ENCODE measurements at regions not wholly inside any gene's neighbourhood (a gene's known extent, or its start where the extent isn't known, plus 50 kb on each side); places are given as distances from the start of the nearest gene placed in this dataset.

GRCh38 chr10:53430974-53431373 lies 658.4 kb upstream of the MBL2 start:
- Histone ChIP-seq H3K9me3 (no peaks in the 10 kb centered on the region), H3K27me3 (replicated peaks; ENCODE audit: control insufficient read depth, insufficient read depth, low read length) (no peaks in the 10 kb centered on the region), H3K4me1 (no peaks in the 10 kb centered on the region), H3K36me3 (ENCODE audit: control insufficient read depth, insufficient read depth, low read length) (no peaks in the 10 kb centered on the region), H3K4me3 (ENCODE audit: low read depth, low read length) (no peak overlapping the region)
- intact Hi-C loops (cut with micrococcal nuclease; ENCODE audit: unreplicated experiment) = loop anchor here (10.0 kb wide), 1 partner anchor 616 kb away; no protein-coding TSS in a partner anchor
- Mint-ChIP-seq H3K36me3 (ENCODE audit: insufficient read depth, unreplicated experiment) (no peaks in the 10 kb centered on the region), H3K4me3 (ENCODE audit: unreplicated experiment) (no peak overlapping the region), H3K4me1 (ENCODE audit: low read depth, unreplicated experiment) (no peaks in the 10 kb centered on the region), H3K9me3 (ENCODE audit: unreplicated experiment) (no peaks in the 10 kb centered on the region), H3K27me3 (ENCODE audit: insufficient read depth, unreplicated experiment) (peaks cover 14% of the 10 kb centered on the region), H3K27ac (ENCODE audit: unreplicated experiment) (no peak overlapping the region)
- ChIA-PET POLR2A (no interaction called here), CTCF (no interaction called here)
- no peak for TF ChIP-seq CTCF (IDR thresholded peaks at IDR 0.05; ENCODE audit: insufficient read depth in 1 of 2, low read depth in 1 of 2, low read length in 1 of 2, severe bottlenecking in 1 of 2, unreplicated experiment in 1 of 2)
- no TSS peak for BruUV-seq (replicated peaks)
- DNase-seq = no peak

GRCh38 chr10:53430127-53430891 lies 657.7 kb upstream of the MBL2 start:
- POLR2A ChIA-PET = no interaction called here
- no peaks in the 10 kb centered on the region for H3K9me3 Mint-ChIP-seq (ENCODE audit: unreplicated experiment)
- no TSS peak for BruUV-seq (replicated peaks)
- Histone ChIP-seq H3K9me3 (no peaks in the 10 kb centered on the region), H3K4me1 (no peaks in the 10 kb centered on the region), H3K27me3 (replicated peaks; ENCODE audit: control insufficient read depth, insufficient read depth, low read length) (no peaks in the 10 kb centered on the region), H3K36me3 (ENCODE audit: control insufficient read depth, insufficient read depth, low read length) (no peaks in the 10 kb centered on the region), H3K4me3 (ENCODE audit: low read depth, low read length) (no peak overlapping the region)
- H3K27me3 Mint-ChIP-seq (ENCODE audit: insufficient read depth, unreplicated experiment) = peaks cover 14% of the 10 kb centered on the region
- CTCF ChIA-PET = no interaction called here
- H3K4me1 Mint-ChIP-seq (ENCODE audit: low read depth, unreplicated experiment) = no peaks in the 10 kb centered on the region
- H3K4me3 Mint-ChIP-seq (ENCODE audit: unreplicated experiment) = no peak overlapping the region
- H3K27ac Mint-ChIP-seq (ENCODE audit: unreplicated experiment) = no peak overlapping the region
- TF ChIP-seq CTCF (IDR thresholded peaks at IDR 0.05; ENCODE audit: insufficient read depth in 1 of 2, low read depth in 1 of 2, low read length in 1 of 2, severe bottlenecking in 1 of 2, unreplicated experiment in 1 of 2) = no peak
- intact Hi-C loops (cut with micrococcal nuclease; ENCODE audit: unreplicated experiment) = loop anchor here (10.0 kb wide), 1 partner anchor 616 kb away; no protein-coding TSS in a partner anchor
- no peak for DNase-seq
- H3K36me3 Mint-ChIP-seq (ENCODE audit: insufficient read depth, unreplicated experiment) = no peaks in the 10 kb centered on the region

GRCh38 chr10:53422223-53422888 lies 649.8 kb upstream of the MBL2 start:
- Histone ChIP-seq H3K9me3 (no peaks in the 10 kb centered on the region), H3K4me1 (no peaks in the 10 kb centered on the region), H3K27me3 (replicated peaks; ENCODE audit: control insufficient read depth, insufficient read depth, low read length) (no peaks in the 10 kb centered on the region; the same call in none of the 2 replicates), H3K36me3 (ENCODE audit: control insufficient read depth, insufficient read depth, low read length) (no peaks in the 10 kb centered on the region), H3K4me3 (ENCODE audit: low read depth, low read length) (no peak overlapping the region)
- ChIA-PET POLR2A (no interaction called here), CTCF (interaction anchor here (0.7 kb wide), 1 partner anchor 212 kb away, joined by 10 read pairs; no protein-coding TSS in a partner anchor)
- H3K27me3 Mint-ChIP-seq (ENCODE audit: insufficient read depth, unreplicated experiment) = peaks cover 2% of the 10 kb centered on the region
- H3K4me1 Mint-ChIP-seq (ENCODE audit: low read depth, unreplicated experiment) = no peaks in the 10 kb centered on the region
- no peaks in the 10 kb centered on the region for H3K36me3 Mint-ChIP-seq (ENCODE audit: insufficient read depth, unreplicated experiment)
- H3K27ac Mint-ChIP-seq (ENCODE audit: unreplicated experiment) = no peak overlapping the region
- peak in 1 of 2 experiments; percentile 12 for TF ChIP-seq CTCF (IDR thresholded peaks at IDR 0.05; ENCODE audit: insufficient read depth in 1 of 2, low read depth in 1 of 2, low read length in 1 of 2, severe bottlenecking in 1 of 2, unreplicated experiment in 1 of 2)
- no peak for DNase-seq
- no TSS peak for BruUV-seq (replicated peaks)
- intact Hi-C loops (cut with micrococcal nuclease; ENCODE audit: unreplicated experiment) = no loop called here
- H3K4me3 Mint-ChIP-seq (ENCODE audit: unreplicated experiment) = no peak overlapping the region
- H3K9me3 Mint-ChIP-seq (ENCODE audit: unreplicated experiment) = peaks cover 3% of the 10 kb centered on the region
